ENCODE measurements at regions not wholly inside any gene's neighbourhood (a gene's known extent, or its start where the extent isn't known, plus 50 kb on each side); places are given as distances from the start of the nearest gene placed in this dataset.

GRCh38 chr2:120673205-120673550 is 62.5 kb upstream of the GLI2 start:
- no peak for DNase-seq (ENCODE audit: low read depth)
- in situ Hi-C loops (cut with HindIII; ENCODE audit: low pct_unique_long_range_greater_than_20kb, low sequenced_read_pairs) = no loop called here

GRCh38 chr2:120673571-120674061 is 62.1 kb upstream of the GLI2 start:
- DNase-seq (ENCODE audit: low read depth) = no peak
- in situ Hi-C loops (cut with HindIII; ENCODE audit: low pct_unique_long_range_greater_than_20kb, low sequenced_read_pairs) = no loop called here

- no peak for DNase-seq (ENCODE audit: low read depth)
- in situ Hi-C loops (cut with HindIII; ENCODE audit: low pct_unique_long_range_greater_than_20kb, low sequenced_read_pairs) = no loop called here
These were observed 61.2 kb upstream of the GLI2 start for GRCh38 chr2:120674246-120675170.

GRCh38 chr2:120675460-120676130 is 60.1 kb upstream of the GLI2 start:
- peak; percentile 77 for DNase-seq (ENCODE audit: low read depth)
- in situ Hi-C loops (cut with HindIII; ENCODE audit: low pct_unique_long_range_greater_than_20kb, low sequenced_read_pairs) = no loop called here

- no peak for DNase-seq (ENCODE audit: low read depth)
- in situ Hi-C loops (cut with HindIII; ENCODE audit: low pct_unique_long_range_greater_than_20kb, low sequenced_read_pairs) = no loop called here
These were observed 58.4 kb upstream of the GLI2 start for GRCh38 chr2:120677221-120677620.

- in situ Hi-C loops (cut with HindIII; ENCODE audit: low pct_unique_long_range_greater_than_20kb, low sequenced_read_pairs) = no loop called here
- no peak for DNase-seq (ENCODE audit: low read depth)
These were observed 57.9 kb upstream of the GLI2 start for GRCh38 chr2:120677696-120678247.

- no peak for DNase-seq (ENCODE audit: low read depth)
- in situ Hi-C loops (cut with HindIII; ENCODE audit: low pct_unique_long_range_greater_than_20kb, low sequenced_read_pairs) = no loop called here
These were observed 57.4 kb upstream of the GLI2 start for GRCh38 chr2:120678251-120678650.

- in situ Hi-C loops (cut with HindIII; ENCODE audit: low pct_unique_long_range_greater_than_20kb, low sequenced_read_pairs) = no loop called here
These were observed 56.7 kb upstream of the GLI2 start for GRCh38 chr2:120678926-120679325.

GRCh38 chr2:120679526-120679925 is 56.1 kb upstream of the GLI2 start:
- no peak for DNase-seq (ENCODE audit: low read depth)

More at GRCh38 chr2:120678926-120679325, 56.7 kb upstream of the GLI2 start:
- no peak for DNase-seq (ENCODE audit: low read depth)

GRCh38 chr2:120680136-120680761 is 55.4 kb upstream of the GLI2 start:
- peak; percentile 83 for DNase-seq (ENCODE audit: low read depth)
- in situ Hi-C loops (cut with HindIII; ENCODE audit: low pct_unique_long_range_greater_than_20kb, low sequenced_read_pairs) = no loop called here

More at GRCh38 chr2:120679526-120679925, 56.1 kb upstream of the GLI2 start:
- in situ Hi-C loops (cut with HindIII; ENCODE audit: low pct_unique_long_range_greater_than_20kb, low sequenced_read_pairs) = no loop called here

- DNase-seq (ENCODE audit: low read depth) = no peak
- in situ Hi-C loops (cut with HindIII; ENCODE audit: low pct_unique_long_range_greater_than_20kb, low sequenced_read_pairs) = no loop called here
These were observed 54.5 kb upstream of the GLI2 start for GRCh38 chr2:120681181-120681580.

- in situ Hi-C loops (cut with HindIII; ENCODE audit: low pct_unique_long_range_greater_than_20kb, low sequenced_read_pairs) = no loop called here
- DNase-seq (ENCODE audit: low read depth) = no peak
These were observed 53.9 kb upstream of the GLI2 start for GRCh38 chr2:120681696-120682288.

- in situ Hi-C loops (cut with HindIII; ENCODE audit: low pct_unique_long_range_greater_than_20kb, low sequenced_read_pairs) = no loop called here
- no peak for DNase-seq (ENCODE audit: low read depth)
These were observed 53.0 kb upstream of the GLI2 start for GRCh38 chr2:120682654-120683053.

GRCh38 chr2:120683081-120683480 is 52.6 kb upstream of the GLI2 start:
- in situ Hi-C loops (cut with HindIII; ENCODE audit: low pct_unique_long_range_greater_than_20kb, low sequenced_read_pairs) = no loop called here
- DNase-seq (ENCODE audit: low read depth) = no peak

GRCh38 chr2:120683701-120684100 is 52.0 kb upstream of the GLI2 start:
- in situ Hi-C loops (cut with HindIII; ENCODE audit: low pct_unique_long_range_greater_than_20kb, low sequenced_read_pairs) = no loop called here
- DNase-seq (ENCODE audit: low read depth) = no peak

- in situ Hi-C loops (cut with HindIII; ENCODE audit: low pct_unique_long_range_greater_than_20kb, low sequenced_read_pairs) = no loop called here
- no peak for DNase-seq (ENCODE audit: low read depth)
These were observed 51.2 kb upstream of the GLI2 start for GRCh38 chr2:120684289-120685065.

GRCh38 chr2:120685066-120685973 is 50.3 kb upstream of the GLI2 start:
- DNase-seq (ENCODE audit: low read depth) = no peak
- in situ Hi-C loops (cut with HindIII; ENCODE audit: low pct_unique_long_range_greater_than_20kb, low sequenced_read_pairs) = no loop called here

Measured in Caki2 (cell line).